GM12801 (cell line): ENCODE measurements at regions not wholly inside any gene's neighbourhood (a gene's known extent, or its start where the extent isn't known, plus 50 kb on each side); places are given as distances from the start of the nearest gene placed in this dataset.

Experiments used
- CTCF ChIP-seq: IDR thresholded peaks from one replicate; pipeline ENCODE4 v1.5.1; 2011; ENCODE audit warnings: control low read depth; ENCODE audit not compliant: insufficient read length; ENCODE audit errors: extremely low read depth

- TF ChIP-seq CTCF = no peak
Measured at GRCh38 chr14:62141139-62141538, 378.9 kb downstream of the SNAPC1 start.

- TF ChIP-seq CTCF = no peak
Measured at GRCh38 chr14:62143245-62143644, 381.0 kb downstream of the SNAPC1 start.

- TF ChIP-seq CTCF = no peak
Measured at GRCh38 chr14:62144863-62145262, 382.6 kb downstream of the SNAPC1 start.

GRCh38 chr14:62146030-62146429 is 383.8 kb downstream of the SNAPC1 start:
- no peak for TF ChIP-seq CTCF

GRCh38 chr14:62156052-62156451 is 393.8 kb downstream of the SNAPC1 start:
- TF ChIP-seq CTCF = no peak

GRCh38 chr14:62158779-62159178 is 396.6 kb downstream of the SNAPC1 start:
- no peak for TF ChIP-seq CTCF

- TF ChIP-seq CTCF = no peak
Measured at GRCh38 chr14:62159314-62159713, 397.1 kb downstream of the SNAPC1 start.
